ENCODE measurements at regions not wholly inside any gene's neighbourhood (a gene's known extent, or its start where the extent isn't known, plus 50 kb on each side); places are given as distances from the start of the nearest gene placed in this dataset.

GRCh38 chr15:97237160-97237559, 723.3 kb upstream of the ARRDC4 start:
- TF ChIP-seq, protein P1, sequence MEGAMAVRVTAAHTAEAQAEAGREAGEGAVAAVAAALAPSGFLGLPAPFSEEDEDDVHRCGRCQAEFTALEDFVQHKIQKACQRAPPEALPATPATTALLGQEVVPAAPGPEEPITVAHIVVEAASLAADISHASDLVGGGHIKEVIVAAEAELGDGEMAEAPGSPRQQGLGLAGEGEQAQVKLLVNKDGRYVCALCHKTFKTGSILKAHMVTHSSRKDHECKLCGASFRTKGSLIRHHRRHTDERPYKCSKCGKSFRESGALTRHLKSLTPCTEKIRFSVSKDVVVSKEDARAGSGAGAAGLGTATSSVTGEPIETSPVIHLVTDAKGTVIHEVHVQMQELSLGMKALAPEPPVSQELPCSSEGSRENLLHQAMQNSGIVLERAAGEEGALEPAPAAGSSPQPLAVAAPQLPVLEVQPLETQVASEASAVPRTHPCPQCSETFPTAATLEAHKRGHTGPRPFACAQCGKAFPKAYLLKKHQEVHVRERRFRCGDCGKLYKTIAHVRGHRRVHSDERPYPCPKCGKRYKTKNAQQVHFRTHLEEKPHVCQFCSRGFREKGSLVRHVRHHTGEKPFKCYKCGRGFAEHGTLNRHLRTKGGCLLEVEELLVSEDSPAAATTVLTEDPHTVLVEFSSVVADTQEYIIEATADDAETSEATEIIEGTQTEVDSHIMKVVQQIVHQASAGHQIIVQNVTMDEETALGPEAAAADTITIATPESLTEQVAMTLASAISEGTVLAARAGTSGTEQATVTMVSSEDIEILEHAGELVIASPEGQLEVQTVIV (CRISPR knock-in tag; IDR thresholded peaks at IDR 0.05; ENCODE audit: borderline replicate concordance) = no peak
- TF ChIP-seq EP300 (IDR thresholded peaks at IDR 0.05; ENCODE audit: low read length) (no peak), E2F3 (CRISPR knock-in tag; IDR thresholded peaks at IDR 0.05) (no peak), POLR2AphosphoS5 (IDR thresholded peaks at IDR 0.05; ENCODE audit: control insufficient read depth, insufficient read depth, low read depth, low read length) (no peak), PHF20 (IDR thresholded peaks at IDR 0.05; ENCODE audit: partially characterized antibody) (no peak), POLR3A (IDR thresholded peaks at IDR 0.05; ENCODE audit: borderline replicate concordance, extremely low read depth, insufficient read depth, insufficient read length) (no peak), ZNF217 (CRISPR knock-in tag; IDR thresholded peaks at IDR 0.05) (no peak), JUN (IDR thresholded peaks at IDR 0.05; ENCODE audit: borderline replicate concordance, low read depth, low read length) (no peak), JUN (CRISPR knock-in tag; IDR thresholded peaks at IDR 0.05; ENCODE audit: borderline replicate concordance) (no peak)
- TF ChIP-seq, protein P2, sequence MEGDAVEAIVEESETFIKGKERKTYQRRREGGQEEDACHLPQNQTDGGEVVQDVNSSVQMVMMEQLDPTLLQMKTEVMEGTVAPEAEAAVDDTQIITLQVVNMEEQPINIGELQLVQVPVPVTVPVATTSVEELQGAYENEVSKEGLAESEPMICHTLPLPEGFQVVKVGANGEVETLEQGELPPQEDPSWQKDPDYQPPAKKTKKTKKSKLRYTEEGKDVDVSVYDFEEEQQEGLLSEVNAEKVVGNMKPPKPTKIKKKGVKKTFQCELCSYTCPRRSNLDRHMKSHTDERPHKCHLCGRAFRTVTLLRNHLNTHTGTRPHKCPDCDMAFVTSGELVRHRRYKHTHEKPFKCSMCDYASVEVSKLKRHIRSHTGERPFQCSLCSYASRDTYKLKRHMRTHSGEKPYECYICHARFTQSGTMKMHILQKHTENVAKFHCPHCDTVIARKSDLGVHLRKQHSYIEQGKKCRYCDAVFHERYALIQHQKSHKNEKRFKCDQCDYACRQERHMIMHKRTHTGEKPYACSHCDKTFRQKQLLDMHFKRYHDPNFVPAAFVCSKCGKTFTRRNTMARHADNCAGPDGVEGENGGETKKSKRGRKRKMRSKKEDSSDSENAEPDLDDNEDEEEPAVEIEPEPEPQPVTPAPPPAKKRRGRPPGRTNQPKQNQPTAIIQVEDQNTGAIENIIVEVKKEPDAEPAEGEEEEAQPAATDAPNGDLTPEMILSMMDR (IDR thresholded peaks at IDR 0.05 in 2 of 3, conservative IDR thresholded peaks at IDR 0.05 in 1 of 3; ENCODE audit: insufficient read depth in 2 of 3, low read depth in 1 of 3, low read length in 3 of 3) = no peak

Measured in K562 (cell line).